Posterior vena cava (tissue), 2 donors: ENCODE measurements at regions not wholly inside any gene's neighbourhood (a gene's known extent, or its start where the extent isn't known, plus 50 kb on each side); places are given as distances from the start of the nearest gene placed in this dataset.
"Not testable (repeated sequence)": the region's sequence is repeated elsewhere in the genome, so short reads cannot be mapped to it uniquely, and the experiment has no call there.

ENCODE experiments used
- DNase-seq: peaks from one replicate; pipeline ENCODE4 v3.0.0-alpha.2; 2020; ENCODE audit warnings: low spot score
- intact Hi-C, 2 donors: fragments of 100-400 bp; cut with DNase I; formaldehyde crosslinking; loops; one replicate each; pipeline versions ENCODE4 v1.14.1 to v1.14.2; 2022 to 2023
- donor health status: DM: yes; HTN: yes; CAD: no.
- donor health status: DM: yes; HTN: yes; CAD: no.

GRCh38 chr5:155540000-155540595, 526.5 kb downstream of the KIF4B start:
- no peak for DNase-seq
- intact Hi-C loops, result no loop called here

DNA sequence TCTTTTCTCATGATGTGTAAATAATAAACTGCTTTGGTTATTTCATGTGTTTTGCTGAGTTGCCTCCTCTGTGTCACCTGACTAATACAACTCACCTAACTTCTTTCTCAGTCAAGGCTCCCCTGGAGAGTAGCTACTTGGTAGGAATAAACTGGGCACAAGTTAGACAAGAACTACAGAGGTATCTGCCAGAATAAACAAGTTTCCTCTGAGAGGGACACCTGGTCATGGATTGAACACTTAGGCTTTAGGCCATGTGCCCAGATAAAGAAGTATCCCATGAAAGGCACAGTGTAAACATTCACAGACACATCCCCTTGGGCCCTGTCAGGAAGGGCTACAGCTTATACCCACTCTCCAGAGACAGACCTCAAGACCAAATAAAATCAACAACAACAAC, 532.5 kb downstream of the KIF4B start:
- intact Hi-C loops, result no loop called here
- no peak for DNase-seq

DNA sequence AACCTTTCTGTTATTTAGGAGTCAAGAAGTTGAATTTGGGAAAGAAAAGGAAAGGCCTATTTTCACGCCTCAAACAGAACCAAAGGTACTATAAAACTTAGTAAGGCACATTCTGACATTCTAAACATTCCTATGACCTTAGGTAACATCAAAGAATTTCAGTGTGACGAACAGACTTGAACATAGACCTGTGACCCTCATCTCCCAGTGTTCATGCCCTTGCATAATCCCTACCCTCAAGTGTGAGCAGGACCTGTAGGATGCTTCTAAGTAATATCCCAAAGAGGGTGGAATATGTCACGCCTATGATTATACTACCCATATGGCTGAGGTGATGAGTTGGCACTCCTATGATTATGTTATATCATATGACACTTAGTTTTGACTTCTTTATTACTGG, 540.9 kb downstream of the KIF4B start:
- no peak for DNase-seq
- intact Hi-C loops, result no loop called here

GRCh38 chr5:155556222-155556621, 542.7 kb downstream of the KIF4B start:
- intact Hi-C loops, result loop anchor here in 1 of 2 donors (5.0 kb wide), 1 partner anchor 564 kb away; no protein-coding TSS in a partner anchor
- no peak for DNase-seq

- no peak for DNase-seq
- intact Hi-C loops, result loop anchor here in 1 of 2 donors (5.0 kb wide), 1 partner anchor 564 kb away; no protein-coding TSS in a partner anchor
These were observed 543.1 kb downstream of the KIF4B start for GRCh38 chr5:155556700-155557099.

DNA sequence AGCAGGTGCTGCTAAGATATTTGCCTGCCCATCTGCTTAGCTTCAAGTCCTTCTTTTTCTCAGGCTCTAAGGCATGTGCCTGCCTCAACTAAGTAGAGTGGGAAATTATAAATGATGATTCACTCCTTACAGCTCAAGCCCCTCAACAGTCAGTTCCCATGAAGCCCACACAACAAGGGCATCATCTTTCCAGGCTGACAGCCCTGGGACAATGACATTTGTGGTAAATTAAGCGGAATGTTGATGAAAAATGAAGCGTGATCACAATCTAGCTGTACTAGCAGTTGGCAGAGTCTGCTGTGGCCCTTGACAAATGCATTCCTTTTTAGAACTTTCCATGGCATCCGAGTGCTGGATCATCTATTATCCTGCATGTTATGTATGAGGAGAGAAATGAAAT, 548.6 kb downstream of the KIF4B start:
- DNase-seq, result no peak
- intact Hi-C loops, result no loop called here

GRCh38 chr5:155564541-155564940, 551.0 kb downstream of the KIF4B start:
- intact Hi-C loops, result no loop called here

DNA sequence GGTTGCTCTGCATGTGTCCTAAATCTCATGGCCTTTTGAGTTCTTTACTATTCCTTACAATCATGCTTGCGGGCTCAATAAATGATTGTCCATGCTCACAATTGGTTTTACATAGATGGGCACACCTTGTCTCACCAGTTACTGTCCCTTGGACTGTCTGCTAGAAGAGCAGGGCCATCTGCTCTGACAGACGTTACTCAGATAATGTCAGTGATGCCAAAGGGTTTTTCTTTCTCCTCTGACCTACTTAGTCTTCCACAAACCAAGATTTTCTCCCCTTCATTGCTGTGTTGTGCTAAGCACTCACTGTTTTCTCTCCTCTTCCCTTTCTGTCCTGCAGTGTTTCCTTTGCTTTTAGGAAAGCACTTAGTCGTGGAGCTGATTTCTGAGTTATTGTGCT, 562.3 kb downstream of the KIF4B start:
- no peak for DNase-seq
- intact Hi-C loops, result no loop called here

More at GRCh38 chr5:155564541-155564940, 551.0 kb downstream of the KIF4B start:
- DNase-seq, result no peak

DNA sequence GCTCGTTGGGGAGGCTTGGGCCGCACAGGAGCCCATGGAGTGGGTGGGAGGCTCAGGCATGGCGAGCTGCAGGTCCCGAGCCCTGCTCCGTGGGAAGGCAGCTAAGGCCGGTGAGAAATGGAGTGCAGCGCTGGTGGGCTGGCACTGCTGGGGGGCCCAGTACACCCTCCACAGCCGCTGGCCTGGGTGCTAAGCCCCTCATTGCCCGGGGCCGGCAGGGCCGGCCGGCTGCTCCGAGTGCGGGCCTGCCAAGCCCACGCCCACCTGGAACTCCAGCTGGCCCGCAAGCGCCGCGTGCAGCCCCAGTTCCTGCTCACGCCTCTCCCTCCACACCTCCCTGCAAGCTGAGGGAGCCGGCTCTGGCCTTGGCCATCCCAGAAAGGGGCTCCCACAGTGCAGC, 573.3 kb downstream of the KIF4B start:
- DNase-seq, intact Hi-C loops: not testable (repeated sequence)

DNA sequence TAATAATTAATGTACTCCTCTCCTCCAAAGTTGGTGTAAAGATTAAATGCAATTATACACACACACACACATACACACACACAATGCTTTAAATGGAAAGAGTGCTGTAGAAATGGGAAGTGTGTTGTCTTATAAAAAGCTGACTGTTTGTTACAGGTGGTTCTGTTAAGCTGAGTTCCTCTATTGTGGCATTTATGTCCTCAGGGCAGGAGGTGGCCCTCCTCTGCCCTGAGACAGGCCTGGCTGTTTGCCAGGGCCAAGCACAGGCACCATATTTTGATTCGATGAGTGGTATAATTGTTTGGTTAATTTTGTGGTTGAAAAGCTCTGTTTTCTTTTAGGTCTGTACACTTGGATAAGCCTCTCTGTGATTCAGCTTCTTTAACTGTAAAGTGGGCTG, 573.9 kb downstream of the KIF4B start:
- DNase-seq, result no peak
- intact Hi-C loops, result no loop called here

GRCh38 chr5:155591273-155591672, 577.7 kb downstream of the KIF4B start:
- intact Hi-C loops, result no loop called here
- DNase-seq, result no peak

- intact Hi-C loops, result no loop called here
These were observed 580.7 kb downstream of the KIF4B start for GRCh38 chr5:155594270-155594669.

DNA sequence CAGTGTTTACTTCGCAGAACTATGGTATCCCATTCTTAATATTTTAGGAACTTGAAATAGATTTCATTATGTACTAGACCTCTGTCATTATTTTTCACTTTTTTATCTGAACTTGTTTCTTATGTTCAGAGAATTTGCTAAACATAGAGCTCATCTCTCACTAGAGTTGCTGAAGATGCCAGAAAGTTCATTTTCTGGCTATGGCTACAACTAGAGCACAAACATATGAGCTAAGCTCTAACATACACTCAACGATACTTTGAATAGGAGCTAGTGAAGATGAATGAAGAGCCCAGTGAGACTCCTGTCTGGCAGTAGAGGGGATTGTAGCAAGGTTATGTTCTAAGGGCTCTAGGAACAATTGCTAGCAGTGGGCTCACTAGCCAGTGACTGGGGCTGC, 582.2 kb downstream of the KIF4B start:
- intact Hi-C loops, result no loop called here
- no peak for DNase-seq

More at GRCh38 chr5:155594270-155594669, 580.7 kb downstream of the KIF4B start:
- DNase-seq, result no peak

GRCh38 chr5:155598552-155598951, 585.0 kb downstream of the KIF4B start:
- no peak for DNase-seq
- intact Hi-C loops, result no loop called here

GRCh38 chr5:155605920-155606319, 592.4 kb downstream of the KIF4B start:
- intact Hi-C loops, result no loop called here
- DNase-seq, result no peak

GRCh38 chr5:155616779-155617392, 603.3 kb downstream of the KIF4B start:
- DNase-seq, result no peak
- intact Hi-C loops, result no loop called here

DNA sequence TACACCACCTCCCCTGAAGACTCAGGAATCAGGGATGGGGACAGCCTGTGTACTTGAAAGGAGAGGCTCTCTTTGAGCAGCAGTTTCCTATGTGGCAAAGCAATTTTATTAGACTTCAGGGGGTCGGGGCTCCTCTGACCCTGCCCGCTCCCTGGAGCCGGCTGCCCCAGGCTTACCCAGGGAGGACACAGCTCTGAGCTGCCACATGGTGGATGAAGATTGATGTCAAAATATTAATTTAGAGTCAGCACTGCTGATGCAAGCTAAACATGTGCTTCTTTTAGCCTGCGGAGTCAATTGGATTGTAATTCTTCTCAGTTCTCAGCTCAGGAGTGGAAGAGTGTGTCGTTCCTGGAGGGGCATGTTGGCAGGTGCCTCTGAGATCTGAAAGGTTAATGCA, 606.1 kb downstream of the KIF4B start:
- no peak for DNase-seq
- intact Hi-C loops, result no loop called here

GRCh38 chr5:155620821-155621410, 607.4 kb downstream of the KIF4B start:
- intact Hi-C loops, result no loop called here

GRCh38 chr5:155624597-155625241, 611.2 kb downstream of the KIF4B start:
- DNase-seq, result no peak
- intact Hi-C loops, result no loop called here

More at GRCh38 chr5:155620821-155621410, 607.4 kb downstream of the KIF4B start:
- DNase-seq, result no peak

- DNase-seq, result no peak
- intact Hi-C loops, result no loop called here
These were observed 611.8 kb downstream of the KIF4B start for GRCh38 chr5:155625315-155625714.
